K562 (cell line): ENCODE measurements at regions not wholly inside any gene's neighbourhood (a gene's known extent, or its start where the extent isn't known, plus 50 kb on each side); places are given as distances from the start of the nearest gene placed in this dataset.

Experiments used
- ATAC-seq: fragments of 200-7000 bp; cut with Tn5 transposase; 3 replicates; pipeline ENCODE4 v1.9.1; 2020; ENCODE audit warnings: moderate library complexity
- BruUV-seq: library from RNA; stranded (reverse); fragments of 400-500 nt; replicated peaks from 2 replicates; lab custom pipeline; 2021; lab: Mats Ljungman, UMichigan
- CTCF ChIA-PET: fragments of 300-600 bp; formaldehyde crosslinking; extraction: SDS; loops from one replicate; lab custom pipeline; 2021; ENCODE audit warnings: low intra/inter-chr PET ratio; lab: Yijun Ruan, JAX
- POLR2A ChIA-PET: fragments of 300-600, 350-650 bp; sonication (Branson Sonifier 250); formaldehyde crosslinking; extraction: SDS; loops from one replicate; lab custom pipeline; 2021; ENCODE audit warnings: antibody characterized with exemption, inconsistent platforms; lab: Yijun Ruan, JAX
- DNase-seq, 4 experiments: peaks; one replicate each; pipeline versions ENCODE4 v3.0.0 to v3.0.0-alpha.2; 2011 to 2018; ENCODE audit warnings: low spot score in 3 of 4, mixed read lengths in 3 of 4; ENCODE audit errors: extremely low read depth in 1 of 4
- FAIRE-seq: peaks from 2 replicates; lab custom pipeline; 2011; peaks lifted over from hg19 to GRCh38; lab: Jason Lieb, UNC
- H2AFZ ChIP-seq: 2 replicates; pipeline ENCODE4 v1.6.0; 2011; ENCODE audit warnings: low read depth, low read length, control low read depth, inconsistent platforms
- H3K27ac ChIP-seq: fragments of 200-600 bp; 3 replicates; pipeline ENCODE4 v1.8.0; 2011; ENCODE audit warnings: low read depth, mild to moderate bottlenecking, control low read depth, inconsistent platforms, low read length, moderate library complexity, mixed read lengths; ENCODE audit errors: extremely low read depth
- H3K27me3 ChIP-seq, 2 experiments: fragments of 300-600 bp in 1 of 2; 2 replicates in 1 of 2; 3 replicates in 1 of 2; pipeline versions ENCODE4 v1.6.0 to v1.8.0; 2011; ENCODE audit warnings: inconsistent platforms in 2 of 2, low read length in 2 of 2, mild to moderate bottlenecking in 1 of 2, mixed read lengths in 1 of 2, moderate library complexity in 1 of 2; ENCODE audit not compliant: control insufficient read depth in 2 of 2, insufficient read depth in 2 of 2
- H3K36me3 ChIP-seq: fragments of 300-600 bp; 3 replicates; pipeline ENCODE4 v1.8.0; 2011; ENCODE audit warnings: mild to moderate bottlenecking, low read length, inconsistent platforms; ENCODE audit not compliant: control insufficient read depth, insufficient read depth
- H3K4me1 ChIP-seq, 2 experiments: fragments of 200-600 bp in 1 of 2; replicated peaks in 1 of 2; 2 replicates in 1 of 2; 3 replicates in 1 of 2; pipeline versions ENCODE4 v1.5.1 to v1.8.0; 2011; ENCODE audit warnings: inconsistent platforms in 2 of 2, low read length in 2 of 2, mild to moderate bottlenecking in 1 of 2, mixed read lengths in 1 of 2, moderate library complexity in 1 of 2; ENCODE audit not compliant: control insufficient read depth in 2 of 2, insufficient read depth in 2 of 2
- H3K4me2 ChIP-seq: 2 replicates; pipeline ENCODE4 v1.6.1; 2011; ENCODE audit warnings: low read length, control low read depth, inconsistent platforms, mixed read lengths; ENCODE audit not compliant: insufficient read depth
- H3K4me3 ChIP-seq: fragments of 200-600 bp; sonication (generic), shearing (Covaris generic); 2 replicates; pipeline ENCODE4 v1.5.1; 2016; ENCODE audit warnings: control low read depth, inconsistent platforms
- H3K79me2 ChIP-seq: fragments of 200-600 bp; 3 replicates; pipeline ENCODE4 v1.8.0; 2011; ENCODE audit warnings: low read length, inconsistent platforms; ENCODE audit not compliant: control insufficient read depth, insufficient read depth
- H3K9ac ChIP-seq, 2 experiments: 2 replicates each; pipeline versions ENCODE4 v1.6.0 to v1.6.1; 2011; ENCODE audit warnings: low read depth in 2 of 2, low read length in 2 of 2, control low read depth in 1 of 2, inconsistent platforms in 1 of 2, mild to moderate bottlenecking in 1 of 2, mixed read lengths in 1 of 2; ENCODE audit not compliant: insufficient read depth in 1 of 2
- H3K9me1 ChIP-seq: one replicate; pipeline ENCODE4 v1.6.0; 2011; ENCODE audit warnings: inconsistent platforms, mild to moderate bottlenecking, low read length, moderate library complexity; ENCODE audit not compliant: control insufficient read depth, insufficient read depth
- H3K9me3 ChIP-seq: replicated peaks from 2 replicates; pipeline ENCODE4 v1.5.1; 2011; ENCODE audit warnings: low read depth, low read length, inconsistent platforms; ENCODE audit not compliant: control insufficient read depth, insufficient read depth
- H4K20me1 ChIP-seq: replicated peaks from 2 replicates; pipeline ENCODE4 v1.6.1; 2011; ENCODE audit warnings: low read length, inconsistent platforms, mixed read lengths; ENCODE audit not compliant: control insufficient read depth, insufficient read depth
- CEBPB ChIP-seq: fragments of 450-650 bp; IDR thresholded peaks from 2 replicates; pipeline ENCODE4 v1.6.1; 2016; ENCODE audit warnings: missing genetic modification characterization, missing compliant biosample characterization
- NUFIP1 ChIP-seq: fragments of 450-650 bp; IDR thresholded peaks from 2 replicates; pipeline ENCODE4 v1.6.1; 2018; ENCODE audit not compliant: partially characterized antibody
- RBM15 ChIP-seq: fragments of 200-400 bp; formaldehyde crosslinking; IDR thresholded peaks from 2 replicates; pipeline ENCODE4 v1.6.1; 2018; ENCODE audit warnings: mild to moderate bottlenecking, low read length, moderate library complexity; ENCODE audit not compliant: insufficient read depth
- RBM34 ChIP-seq: fragments of 200-400 bp; formaldehyde crosslinking; IDR thresholded peaks from 2 replicates; pipeline ENCODE4 v1.6.1; 2018; ENCODE audit warnings: low read length, borderline replicate concordance; ENCODE audit not compliant: insufficient read depth
- SMC3 ChIP-seq: conservative IDR thresholded peaks from 2 replicates; pipeline ENCODE4 v1.6.1; 2011; ENCODE audit warnings: low read depth, low read length, improper control_type of control experiment; ENCODE audit not compliant: insufficient read depth
- SRSF7 ChIP-seq: fragments of 200-400 bp; formaldehyde crosslinking; optimal IDR thresholded peaks from 2 replicates; pipeline ENCODE3; 2017; ENCODE audit warnings: mild to moderate bottlenecking, low read depth, low read length
- TRIM24 ChIP-seq, 2 experiments: fragments of 450-650 bp; IDR thresholded peaks; 2 replicates each; pipeline ENCODE4 v1.6.1; 2016
- WGBS: fragments of 100-300 bp; shearing (Covaris generic); methylation state at CpG from one replicate; pipeline ENCODE4 v1.1.6; 2016; ENCODE audit warnings: low coverage, mixed read lengths; ENCODE audit not compliant: insufficient coverage; ENCODE audit errors: missing lambda C conversion rate; 5-methylcytosine and 5-hydroxymethylcytosine counted together
- in situ Hi-C: fragments of 300-500 bp; cut with MboI; formaldehyde crosslinking; loops from 4 replicates; pipeline ENCODE4 v1.15.0; 2018; ENCODE audit warnings: inconsistent platforms, mixed read lengths
- intact Hi-C: fragments of 100-400 bp; cut with micrococcal nuclease; formaldehyde crosslinking; loops from 2 replicates; pipeline ENCODE4 v1.14.2; 2022
- TF ChIP-seq, protein P1 (sequence below): IDR thresholded peaks from 2 replicates; pipeline ENCODE4 v1.6.1; 2014; ENCODE audit warnings: antibody characterized with exemption

DNA sequence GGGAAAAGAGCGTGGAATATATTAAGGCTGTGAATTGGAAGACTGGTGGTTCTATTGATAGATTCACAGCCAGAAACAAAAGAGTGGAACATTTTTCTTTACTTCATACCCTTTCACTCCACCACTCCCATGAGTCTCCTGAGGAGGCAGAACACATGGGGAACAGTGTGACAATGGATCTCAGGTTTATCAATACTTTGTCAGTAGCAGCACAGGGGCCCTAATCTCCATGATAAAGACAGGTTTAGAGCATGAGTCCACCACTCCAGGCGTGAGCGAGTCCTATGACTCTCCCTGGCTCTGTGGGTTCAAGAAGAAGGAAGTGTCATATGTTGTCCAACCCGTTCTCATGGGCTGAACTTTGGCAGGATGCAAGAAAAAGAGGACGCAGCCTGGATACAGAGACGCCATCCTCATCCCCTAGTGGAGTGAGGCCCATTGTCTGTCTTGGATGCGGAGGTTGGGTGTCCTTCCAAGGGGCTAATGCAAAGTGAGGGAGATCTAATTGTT is 361.2 kb downstream of the TMEM114 start:
- TF ChIP-seq, protein P1, sequence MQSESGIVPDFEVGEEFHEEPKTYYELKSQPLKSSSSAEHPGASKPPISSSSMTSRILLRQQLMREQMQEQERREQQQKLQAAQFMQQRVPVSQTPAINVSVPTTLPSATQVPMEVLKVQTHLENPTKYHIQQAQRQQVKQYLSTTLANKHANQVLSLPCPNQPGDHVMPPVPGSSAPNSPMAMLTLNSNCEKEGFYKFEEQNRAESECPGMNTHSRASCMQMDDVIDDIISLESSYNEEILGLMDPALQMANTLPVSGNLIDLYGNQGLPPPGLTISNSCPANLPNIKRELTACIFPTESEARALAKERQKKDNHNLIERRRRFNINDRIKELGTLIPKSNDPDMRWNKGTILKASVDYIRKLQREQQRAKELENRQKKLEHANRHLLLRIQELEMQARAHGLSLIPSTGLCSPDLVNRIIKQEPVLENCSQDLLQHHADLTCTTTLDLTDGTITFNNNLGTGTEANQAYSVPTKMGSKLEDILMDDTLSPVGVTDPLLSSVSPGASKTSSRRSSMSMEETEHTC = no peak
- TF ChIP-seq NUFIP1 (no peak), RBM34 (no peak), RBM15 (no peak), TRIM24 (IDR thresholded peaks at IDR 0.05) (no peak), SRSF7 (no peak), CEBPB (no peak), SMC3 (no peak)
- H3K4me3 ChIP-seq = no peak overlapping the region
- peaks cover 0 to 9% of the 10 kb centered on the region in 2 experiments; a peak in 2 of 5 replicates for H3K27me3 ChIP-seq
- in situ Hi-C loops = no loop called here
- H2AFZ ChIP-seq = no peak overlapping the region
- no peaks in the 10 kb centered on the region for H3K9me1 ChIP-seq
- no peak for ATAC-seq
- no peak overlapping the region for H3K9ac ChIP-seq
- BruUV-seq = no TSS peak
- no peaks in the 10 kb centered on the region for H4K20me1 ChIP-seq
- POLR2A ChIA-PET = interaction anchor here (0.7 kb wide), 1 partner anchor 63 kb away, joined by 3 read pairs; no protein-coding TSS in a partner anchor
- WGBS = 0% methylated on average over 6 of the region's 7 CpGs
- FAIRE-seq = no peak
- no peak for DNase-seq
- no peak overlapping the region for H3K27ac ChIP-seq
- no peaks in the 10 kb centered on the region for H3K9me3 ChIP-seq
- H3K4me1 ChIP-seq = no peaks in the 10 kb centered on the region
- H3K4me2 ChIP-seq = no peak overlapping the region
- no peaks in the 10 kb centered on the region for H3K36me3 ChIP-seq
- intact Hi-C loops = no loop called here
- H3K79me2 ChIP-seq = no peaks in the 10 kb centered on the region
- CTCF ChIA-PET = no interaction called here
